HG02763 (cell line): ENCODE measurements at regions not wholly inside any gene's neighbourhood (a gene's known extent, or its start where the extent isn't known, plus 50 kb on each side); places are given as distances from the start of the nearest gene placed in this dataset.
A peak's percentile ranks its signal among the peaks of the same experiment; 100 is the strongest.

ENCODE experiments used
- ATAC-seq: cut with Tn5 transposase; IDR thresholded peaks from one replicate; pipeline ENCODE4 v1.9.1; 2021; ENCODE audit warnings: mild to moderate bottlenecking, moderate library complexity; ENCODE audit not compliant: unreplicated experiment

- ATAC-seq = no peak
Observed at GRCh38 chr2:155830351-155830750, 502.2 kb downstream of the NR4A2 start.

DNA sequence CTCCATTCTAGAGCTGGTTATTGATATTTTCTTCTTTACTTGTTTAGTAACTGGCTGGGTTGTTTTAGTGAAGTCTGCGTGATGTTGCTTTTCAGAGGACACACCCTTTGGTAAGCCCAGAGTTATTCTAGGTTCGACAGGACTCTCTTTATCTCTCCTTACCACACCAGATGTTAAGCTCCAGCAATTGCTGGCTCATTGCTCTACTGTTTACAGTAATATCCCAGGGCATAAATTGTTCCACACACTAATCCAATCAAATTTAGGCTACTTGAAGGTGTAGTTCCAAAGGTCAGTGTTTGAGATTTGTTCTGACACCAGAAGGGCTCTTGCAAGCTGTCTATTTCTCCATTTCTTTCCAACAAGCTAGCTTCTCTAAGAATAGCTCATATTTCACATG lies 506.6 kb downstream of the NR4A2 start:
- no peak for ATAC-seq

DNA sequence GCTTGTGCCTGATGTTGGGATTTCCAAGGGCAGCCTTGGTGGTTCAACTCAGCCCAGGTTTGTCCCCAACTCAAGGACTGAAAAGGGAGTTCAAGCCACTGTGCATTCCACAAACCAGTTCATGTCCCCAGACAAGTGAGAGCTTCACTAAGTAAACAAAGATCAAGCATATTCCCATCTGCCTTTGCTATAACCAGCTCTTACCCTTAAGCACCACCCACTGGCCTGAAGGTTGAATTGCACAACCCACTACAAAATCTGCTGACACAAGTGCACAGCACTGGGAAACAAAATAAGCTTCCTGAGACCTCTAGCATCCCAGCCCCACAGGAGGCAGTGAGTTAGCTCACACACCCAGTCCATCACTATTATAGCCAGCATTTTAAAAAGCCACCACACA lies 516.7 kb downstream of the NR4A2 start:
- peak; percentile 84 for ATAC-seq

DNA sequence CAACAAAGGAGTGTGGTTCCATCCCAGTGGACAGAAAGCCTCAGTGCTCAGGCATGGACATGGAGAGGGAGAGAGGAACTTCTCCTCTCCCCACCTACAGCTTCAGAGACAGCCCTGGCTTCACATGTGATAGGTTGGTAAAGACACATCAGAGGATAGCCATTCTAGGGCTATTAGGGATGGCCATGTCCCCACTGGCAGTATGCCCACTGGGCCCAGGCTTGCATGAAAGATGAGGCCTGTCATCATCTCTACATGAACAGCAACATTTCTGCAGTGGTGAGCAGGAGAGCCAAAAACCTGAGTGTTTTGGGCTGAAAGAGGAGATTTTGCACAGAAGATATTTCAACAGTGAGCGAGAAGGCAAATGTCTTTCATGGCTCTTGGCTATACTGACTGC lies 517.2 kb downstream of the NR4A2 start:
- ATAC-seq = no peak

DNA sequence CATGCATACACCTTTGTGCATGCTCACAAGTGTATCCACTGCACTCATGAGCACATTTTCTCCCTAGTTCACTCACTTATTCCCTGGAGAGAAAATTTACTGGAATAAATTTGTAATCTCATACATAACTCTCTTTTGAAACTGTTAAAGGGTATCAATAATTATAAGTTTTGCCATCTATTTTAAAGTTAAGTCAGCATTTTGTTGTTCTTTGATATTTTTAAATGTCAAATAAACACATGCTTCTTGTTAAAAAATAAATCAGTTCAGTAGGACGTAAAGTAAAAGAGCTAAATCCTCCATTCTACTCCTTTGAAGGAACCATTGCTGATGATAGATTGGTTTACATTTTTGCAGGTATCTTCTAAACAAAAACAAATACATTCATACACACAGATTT lies 522.1 kb downstream of the NR4A2 start:
- ATAC-seq = no peak

GRCh38 chr2:155802888-155803287 lies 529.6 kb downstream of the NR4A2 start:
- no peak for ATAC-seq

DNA sequence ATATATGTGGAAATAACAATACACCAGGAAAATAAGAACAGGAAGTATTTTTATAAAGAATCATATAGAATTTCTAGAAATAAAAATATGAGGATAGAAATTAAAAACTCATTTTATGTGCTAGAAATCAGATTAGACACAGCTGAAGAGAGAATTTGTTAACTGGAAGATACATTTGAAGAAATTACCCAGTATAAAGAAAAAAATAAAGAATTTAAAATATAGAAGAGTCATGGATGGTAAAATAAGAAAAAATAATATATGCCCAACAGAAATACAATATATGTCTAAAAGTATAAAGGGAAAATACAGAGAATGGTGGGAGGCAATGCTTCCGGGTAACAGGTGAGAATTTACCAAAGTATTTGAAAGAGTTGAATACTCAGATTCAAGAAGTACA lies 539.9 kb downstream of the NR4A2 start:
- ATAC-seq = no peak

- ATAC-seq = no peak
Observed at GRCh38 chr2:155770516-155770915, 562.0 kb downstream of the NR4A2 start.

GRCh38 chr2:155766342-155767115 lies 566.0 kb downstream of the NR4A2 start:
- no peak for ATAC-seq

GRCh38 chr2:155755481-155755880 lies 577.0 kb downstream of the NR4A2 start:
- ATAC-seq = no peak

DNA sequence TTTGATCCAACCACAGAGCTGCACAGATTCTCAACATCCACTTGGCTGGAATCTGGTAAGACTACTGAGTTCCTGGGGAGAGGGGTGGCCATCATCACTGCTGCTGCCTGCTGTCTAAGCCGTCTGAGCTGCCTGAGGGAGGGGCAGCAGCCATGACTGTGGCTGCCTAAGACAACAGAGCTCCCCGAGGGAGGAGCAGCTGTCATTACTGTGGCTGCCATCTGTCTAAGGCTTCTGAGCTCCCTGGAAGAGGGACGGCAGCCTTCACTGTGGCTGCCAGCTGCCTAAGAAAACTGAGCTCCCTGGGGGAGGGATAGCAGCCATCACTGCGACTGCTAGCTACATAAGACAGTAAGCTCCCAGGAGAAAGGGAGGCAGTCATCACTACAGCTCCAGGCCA lies 584.4 kb downstream of the NR4A2 start:
- ATAC-seq = no peak

- ATAC-seq = no peak
Observed at GRCh38 chr2:155747531-155747930, 585.0 kb downstream of the NR4A2 start.

DNA sequence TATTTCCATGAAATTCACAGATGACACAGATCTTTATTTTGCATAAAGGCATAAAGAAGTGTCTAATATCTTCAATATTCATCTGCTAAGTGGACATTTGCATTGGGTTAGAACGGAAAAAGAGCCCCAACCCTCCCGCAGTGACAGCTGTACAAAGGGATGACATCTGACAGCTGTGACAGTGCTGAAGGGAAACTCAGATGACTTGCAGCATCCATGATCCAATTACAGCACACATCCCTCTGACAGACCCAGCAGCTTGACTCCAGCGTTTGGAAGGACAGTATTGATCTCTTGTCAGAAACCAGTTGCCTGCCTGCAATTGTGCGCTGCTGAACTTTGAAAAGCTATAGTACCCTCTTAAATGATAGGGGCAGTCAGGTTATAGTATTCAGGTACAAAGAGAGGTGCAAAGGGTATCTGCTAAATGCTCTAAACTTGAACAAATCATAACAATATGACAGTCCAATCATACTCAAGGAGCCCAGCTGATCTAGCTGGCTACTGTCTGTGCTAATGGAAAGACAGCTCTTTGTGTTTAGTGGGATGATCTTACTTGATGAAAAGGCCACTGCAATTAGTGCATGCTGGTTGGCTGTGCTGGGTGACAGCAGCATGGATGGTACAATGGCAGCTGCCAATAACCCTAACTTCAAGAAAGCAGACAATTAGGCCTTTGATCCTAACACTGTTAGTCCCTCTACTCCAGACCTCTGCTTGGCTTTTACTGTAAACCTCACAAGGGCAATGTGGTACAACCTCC lies 599.2 kb downstream of the NR4A2 start:
- no peak for ATAC-seq

GRCh38 chr2:155730804-155731203 lies 601.7 kb downstream of the NR4A2 start:
- no peak for ATAC-seq

DNA sequence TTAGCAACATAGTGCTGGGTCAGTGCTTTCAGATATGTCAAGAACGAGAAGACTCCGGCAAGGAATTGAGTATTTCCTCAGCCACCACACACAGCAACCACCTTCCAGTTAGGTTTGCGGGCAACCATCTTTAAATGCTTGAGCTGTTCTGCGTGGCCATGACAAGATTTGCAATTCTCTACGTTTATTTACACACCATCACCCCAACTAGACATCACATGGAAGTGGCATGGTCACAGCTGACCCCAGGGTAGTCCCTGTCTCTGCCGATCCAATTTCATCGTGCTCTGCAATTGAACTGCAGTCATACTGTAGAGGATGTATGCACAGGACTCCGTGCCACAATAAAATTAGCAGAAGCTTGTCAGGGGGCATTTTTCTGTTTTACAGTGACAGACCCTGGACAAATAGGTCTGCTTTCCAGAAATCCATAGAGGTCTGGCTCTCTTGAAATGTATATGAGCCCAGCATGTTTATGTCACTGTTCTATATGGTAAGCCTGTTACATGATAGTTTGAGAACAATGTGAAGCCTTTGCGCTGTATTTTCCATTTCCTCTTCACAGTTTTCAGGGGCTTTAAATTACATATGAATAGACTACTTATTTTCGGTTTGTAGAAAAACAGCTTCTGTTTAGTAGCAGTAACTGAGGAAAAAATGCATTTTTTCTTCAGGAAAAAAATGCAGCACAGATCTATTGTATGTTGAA lies 605.2 kb downstream of the NR4A2 start:
- no peak for ATAC-seq

- no peak for ATAC-seq
Observed at GRCh38 chr2:155722290-155722689, 610.2 kb downstream of the NR4A2 start.

- no peak for ATAC-seq
Observed at GRCh38 chr2:155715705-155716104, 616.8 kb downstream of the NR4A2 start.

DNA sequence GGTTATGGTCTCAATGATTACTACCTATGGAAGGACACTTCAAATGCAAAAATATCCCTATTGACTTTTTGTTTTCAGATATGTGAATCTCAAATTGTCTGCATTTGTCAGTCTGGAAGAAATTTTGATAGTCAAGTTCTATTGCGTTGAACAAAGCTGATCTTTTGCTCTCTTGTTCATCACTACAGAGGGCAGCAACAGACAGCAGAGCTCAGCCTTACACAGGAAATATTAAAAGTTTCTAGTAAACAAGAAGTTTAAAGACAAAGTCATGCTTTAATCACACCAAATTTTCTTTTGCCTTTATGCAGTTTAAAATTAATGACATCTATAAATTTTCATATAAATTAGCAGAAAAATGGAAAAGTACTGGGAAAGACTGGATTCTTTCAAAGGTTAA lies 617.5 kb downstream of the NR4A2 start:
- ATAC-seq = no peak

DNA sequence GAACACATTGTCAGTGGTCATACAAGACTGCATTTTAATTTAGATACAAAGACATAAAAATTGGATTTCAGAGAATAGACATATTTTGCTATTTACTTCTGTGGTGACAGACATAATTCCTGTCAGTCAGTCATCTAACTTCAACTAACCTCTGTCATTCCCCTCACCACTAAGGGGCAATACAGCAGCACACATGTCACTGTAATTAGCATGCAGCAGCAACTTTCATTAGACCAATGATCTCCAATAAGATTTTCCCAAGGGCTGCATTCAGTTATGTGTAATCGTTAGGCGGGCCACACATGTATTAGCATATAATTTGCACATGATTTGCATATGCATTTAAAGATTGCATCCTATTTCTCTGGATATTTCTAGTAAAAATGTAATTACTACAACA lies 624.5 kb downstream of the NR4A2 start:
- ATAC-seq = no peak

DNA sequence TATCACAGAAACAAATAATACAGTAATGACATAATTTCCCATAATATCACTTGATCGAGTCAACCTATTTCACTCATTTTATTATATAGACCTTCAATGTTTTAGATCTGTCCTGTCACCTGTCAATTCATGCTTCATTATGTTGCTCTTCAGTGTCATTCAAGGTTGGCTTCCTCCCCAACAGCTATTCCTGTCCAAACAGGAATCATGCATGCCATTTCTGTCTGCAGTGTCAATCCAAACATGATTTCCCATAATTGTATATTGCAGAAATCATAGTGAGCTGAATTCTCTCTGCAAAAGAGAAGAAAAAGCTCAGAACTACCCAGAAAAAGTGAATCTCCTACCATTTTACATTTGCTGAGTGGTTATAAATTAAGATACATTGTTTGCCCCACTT lies 628.6 kb downstream of the NR4A2 start:
- no peak for ATAC-seq

DNA sequence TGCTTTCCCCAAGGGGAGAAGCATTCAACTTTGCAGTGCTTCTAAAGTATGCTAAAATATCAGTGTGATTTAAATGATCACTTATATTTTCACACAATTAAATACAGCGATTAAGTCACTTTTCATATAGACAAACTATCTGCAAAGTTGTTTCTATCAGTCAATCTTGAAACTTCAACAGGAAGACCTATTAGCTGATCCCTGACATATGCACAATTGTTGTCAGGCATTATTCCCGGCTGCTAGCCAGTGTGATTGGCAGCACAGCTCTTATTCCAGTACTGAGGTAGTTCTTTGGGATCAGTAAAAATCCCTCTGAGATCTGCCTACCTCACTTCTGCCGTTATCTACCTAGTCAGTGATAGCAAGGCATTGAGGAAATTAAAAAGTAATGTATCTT lies 629.5 kb downstream of the NR4A2 start:
- ATAC-seq = no peak

DNA sequence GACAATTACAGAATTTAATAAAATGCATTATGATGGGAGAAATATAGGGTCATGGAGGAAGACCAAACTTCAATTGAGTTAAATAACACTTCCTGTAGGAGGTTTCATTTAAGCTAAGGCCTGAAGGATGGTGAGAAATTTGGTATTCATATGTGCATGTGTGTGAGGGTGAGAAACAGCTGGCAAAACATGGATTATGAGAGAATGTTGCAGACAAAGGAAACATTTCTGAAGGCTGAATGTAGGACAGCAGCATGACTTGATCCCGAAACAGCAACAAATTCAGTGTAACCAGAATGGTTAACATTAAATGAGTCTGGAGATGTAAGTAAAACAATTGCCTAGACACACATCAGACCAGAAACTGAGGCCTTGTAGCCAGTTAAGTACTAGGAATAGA lies 630.8 kb downstream of the NR4A2 start:
- no peak for ATAC-seq
